Hepatocyte (in vitro differentiated cells): ENCODE measurements at regions not wholly inside any gene's neighbourhood (a gene's known extent, or its start where the extent isn't known, plus 50 kb on each side); places are given as distances from the start of the nearest gene placed in this dataset.

Source experiments
- DNase-seq: peaks from one replicate; pipeline ENCODE4 v3.0.0-alpha.2; 2016; ENCODE audit warnings: low spot score
- H2AFZ ChIP-seq: fragments of 200-600 bp; sonication (generic); 2 replicates; pipeline ENCODE4 v1.6.0; 2016; ENCODE audit warnings: antibody characterized with exemption, mild to moderate bottlenecking
- H3K27ac ChIP-seq: fragments of 200-600 bp; sonication (generic); 2 replicates; pipeline ENCODE4 v1.5.1; 2016; ENCODE audit warnings: mild to moderate bottlenecking
- H3K27me3 ChIP-seq: fragments of 200-600 bp; sonication (generic); 2 replicates; pipeline ENCODE4 v1.6.1; 2016
- H3K36me3 ChIP-seq: fragments of 200-600 bp; sonication (generic); replicated peaks from 2 replicates; pipeline ENCODE4 v1.5.1; 2016; ENCODE audit warnings: low read depth; ENCODE audit not compliant: insufficient read depth
- H3K4me1 ChIP-seq: fragments of 200-600 bp; sonication (generic); 2 replicates; pipeline ENCODE4 v1.5.1; 2016; ENCODE audit warnings: mild to moderate bottlenecking, moderate library complexity; ENCODE audit not compliant: insufficient read depth
- H3K4me2 ChIP-seq: fragments of 200-600 bp; sonication (generic); 2 replicates; pipeline ENCODE4 v1.6.0; 2016
- H3K4me3 ChIP-seq: fragments of 200-600 bp; sonication (generic); 2 replicates; pipeline ENCODE4 v1.5.1; 2016; ENCODE audit warnings: mild to moderate bottlenecking
- H3K79me2 ChIP-seq: fragments of 200-600 bp; sonication (generic); 2 replicates; pipeline ENCODE4 v1.6.0; 2017; ENCODE audit warnings: mild to moderate bottlenecking
- H3K9me2 ChIP-seq: fragments of 200-600 bp; sonication (generic); replicated peaks from 2 replicates; pipeline ENCODE4 v1.6.0; 2017; ENCODE audit warnings: mild to moderate bottlenecking; ENCODE audit not compliant: insufficient read depth
- H3K9me3 ChIP-seq: fragments of 200-600 bp; sonication (generic); 2 replicates; pipeline ENCODE4 v1.5.1; 2016; ENCODE audit warnings: low read depth, mild to moderate bottlenecking
- H4K20me1 ChIP-seq: fragments of 200-600 bp; sonication (generic); 2 replicates; pipeline ENCODE4 v1.6.0; 2016; ENCODE audit warnings: mild to moderate bottlenecking; ENCODE audit not compliant: insufficient read depth, poor library complexity, severe bottlenecking
- EZH2 ChIP-seq: fragments of 200-600 bp; sonication (generic); IDR thresholded peaks from 2 replicates; pipeline ENCODE4 v1.6.1; 2016; ENCODE audit warnings: antibody characterized with exemption, mild to moderate bottlenecking, borderline replicate concordance
- EZH2phosphoT487 ChIP-seq: fragments of 200-600 bp; sonication (generic); IDR thresholded peaks from one replicate; pipeline ENCODE4 v1.6.1; 2018; ENCODE audit warnings: antibody characterized with exemption, mild to moderate bottlenecking, low read depth, moderate library complexity; ENCODE audit not compliant: unreplicated experiment, severe bottlenecking
- WGBS: methylation state at CpG from one replicate; pipeline ENCODE4 v1.1.6; 2016; ENCODE audit warnings: low lambda C conversion rate; ENCODE audit errors: missing lambda C conversion rate; 5-methylcytosine and 5-hydroxymethylcytosine counted together
- TF ChIP-seq, protein P1 (sequence below): fragments of 200-600 bp; sonication (generic); IDR thresholded peaks from 2 replicates; pipeline ENCODE4 v1.5.1; 2016; ENCODE audit warnings: antibody characterized with exemption, mild to moderate bottlenecking; ENCODE audit not compliant: poor library complexity

DNA sequence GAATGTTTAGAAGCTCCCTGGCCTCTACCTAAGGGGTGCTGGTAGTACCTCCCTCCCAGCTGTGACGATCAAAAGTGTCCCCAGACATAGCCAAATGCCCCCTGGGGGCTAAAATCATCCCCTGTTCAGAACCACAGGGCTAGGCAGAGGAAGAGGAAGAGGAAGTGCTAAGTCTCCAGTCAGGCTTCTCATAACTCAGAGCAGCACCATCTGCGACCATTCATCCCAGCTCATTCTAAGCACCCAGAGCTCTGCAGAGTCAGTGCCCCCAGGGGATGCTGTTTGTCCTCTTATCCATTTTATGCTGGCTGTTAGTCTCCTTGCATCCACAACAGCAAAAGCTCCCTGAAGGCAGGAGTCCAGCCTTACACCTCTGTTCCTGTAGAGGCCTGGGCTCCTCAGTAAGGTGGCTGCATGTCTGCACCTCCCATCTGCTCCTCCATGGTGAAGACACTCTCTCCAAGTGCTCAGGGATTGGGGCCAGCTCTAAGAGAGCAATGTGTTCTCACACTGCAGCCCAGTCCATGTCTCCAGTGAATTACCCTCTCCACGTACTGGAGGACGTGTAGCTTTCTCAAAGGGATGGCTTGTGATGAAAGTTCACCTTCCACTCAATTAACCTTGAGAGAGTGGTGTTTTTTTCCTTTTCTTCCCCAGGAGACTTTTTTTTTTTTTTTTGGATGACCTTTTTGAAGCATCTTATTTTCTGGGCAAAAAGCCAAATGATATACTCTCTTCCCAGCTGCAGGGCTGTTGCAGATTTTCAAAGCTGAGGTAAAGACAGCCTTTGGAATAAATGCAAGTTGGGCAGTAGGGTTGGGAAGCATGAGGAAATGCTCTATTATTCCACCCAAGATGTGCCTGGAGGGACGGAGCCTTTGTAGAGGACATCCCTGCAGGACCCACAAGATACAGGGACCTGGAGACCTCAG is 158.9 kb upstream of the SLC14A2 start:
- no peaks in the 10 kb centered on the region for H3K9me3 ChIP-seq
- no peaks in the 10 kb centered on the region for H3K4me1 ChIP-seq
- no peak overlapping the region for H2AFZ ChIP-seq
- TF ChIP-seq EZH2 (no peak), EZH2phosphoT487 (no peak)
- TF ChIP-seq, protein P1, sequence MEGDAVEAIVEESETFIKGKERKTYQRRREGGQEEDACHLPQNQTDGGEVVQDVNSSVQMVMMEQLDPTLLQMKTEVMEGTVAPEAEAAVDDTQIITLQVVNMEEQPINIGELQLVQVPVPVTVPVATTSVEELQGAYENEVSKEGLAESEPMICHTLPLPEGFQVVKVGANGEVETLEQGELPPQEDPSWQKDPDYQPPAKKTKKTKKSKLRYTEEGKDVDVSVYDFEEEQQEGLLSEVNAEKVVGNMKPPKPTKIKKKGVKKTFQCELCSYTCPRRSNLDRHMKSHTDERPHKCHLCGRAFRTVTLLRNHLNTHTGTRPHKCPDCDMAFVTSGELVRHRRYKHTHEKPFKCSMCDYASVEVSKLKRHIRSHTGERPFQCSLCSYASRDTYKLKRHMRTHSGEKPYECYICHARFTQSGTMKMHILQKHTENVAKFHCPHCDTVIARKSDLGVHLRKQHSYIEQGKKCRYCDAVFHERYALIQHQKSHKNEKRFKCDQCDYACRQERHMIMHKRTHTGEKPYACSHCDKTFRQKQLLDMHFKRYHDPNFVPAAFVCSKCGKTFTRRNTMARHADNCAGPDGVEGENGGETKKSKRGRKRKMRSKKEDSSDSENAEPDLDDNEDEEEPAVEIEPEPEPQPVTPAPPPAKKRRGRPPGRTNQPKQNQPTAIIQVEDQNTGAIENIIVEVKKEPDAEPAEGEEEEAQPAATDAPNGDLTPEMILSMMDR: no peak
- no peaks in the 10 kb centered on the region for H3K9me2 ChIP-seq
- DNase-seq: no peak
- no peak overlapping the region for H3K4me2 ChIP-seq
- no peaks in the 10 kb centered on the region for H4K20me1 ChIP-seq
- 78% methylated on average over 5 of the region's 5 CpGs for WGBS
- H3K4me3 ChIP-seq: no peak overlapping the region
- no peaks in the 10 kb centered on the region for H3K36me3 ChIP-seq
- no peaks in the 10 kb centered on the region for H3K79me2 ChIP-seq
- no peak overlapping the region for H3K27ac ChIP-seq
- H3K27me3 ChIP-seq: no peaks in the 10 kb centered on the region

DNA sequence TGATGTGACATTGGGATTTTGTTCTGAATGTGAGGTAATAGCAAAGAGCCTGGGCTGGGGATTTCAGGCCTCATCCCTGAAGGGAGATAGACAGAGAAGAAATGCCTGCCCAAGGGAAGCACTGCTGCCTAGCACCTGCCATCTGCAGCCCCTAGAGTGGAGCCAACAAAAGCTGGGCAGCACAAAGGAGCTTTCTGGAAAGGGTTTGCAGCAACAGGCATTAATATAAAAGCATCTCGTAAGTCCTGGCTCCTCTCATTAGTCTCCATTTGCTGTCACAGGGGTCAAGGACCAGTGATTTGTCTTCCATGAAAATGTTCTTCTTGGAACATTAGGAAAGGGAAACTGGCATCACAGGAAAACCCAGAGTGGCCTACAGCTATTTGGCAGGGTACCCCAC is 157.2 kb upstream of the SLC14A2 start:
- DNase-seq: no peak
- no peak for TF ChIP-seq EZH2
- TF ChIP-seq, protein P1: no peak
- TF ChIP-seq EZH2phosphoT487: no peak
- Histone ChIP-seq H3K4me3 (no peak overlapping the region), H3K4me2 (no peak overlapping the region), H3K9me3 (no peaks in the 10 kb centered on the region), H2AFZ (no peak overlapping the region), H3K9me2 (no peaks in the 10 kb centered on the region), H4K20me1 (no peaks in the 10 kb centered on the region), H3K27me3 (no peaks in the 10 kb centered on the region), H3K27ac (no peak overlapping the region), H3K4me1 (no peaks in the 10 kb centered on the region), H3K36me3 (no peaks in the 10 kb centered on the region), H3K79me2 (no peaks in the 10 kb centered on the region)
- WGBS: 71% methylated on average over 1 of the region's 1 CpG

GRCh38 chr18:45462179-45462578 is 153.1 kb upstream of the SLC14A2 start:
- no peak for DNase-seq
- no peaks in the 10 kb centered on the region for H4K20me1 ChIP-seq
- H3K9me2 ChIP-seq: no peaks in the 10 kb centered on the region
- H3K4me2 ChIP-seq: no peak overlapping the region
- H3K27me3 ChIP-seq: no peaks in the 10 kb centered on the region
- WGBS: 83% methylated on average over 5 of the region's 5 CpGs
- no peak overlapping the region for H3K27ac ChIP-seq
- H3K79me2 ChIP-seq: no peaks in the 10 kb centered on the region
- no peaks in the 10 kb centered on the region for H3K9me3 ChIP-seq
- no peaks in the 10 kb centered on the region for H3K4me1 ChIP-seq
- TF ChIP-seq EZH2 (no peak), EZH2phosphoT487 (no peak)
- TF ChIP-seq, protein P1: no peak
- no peak overlapping the region for H2AFZ ChIP-seq
- H3K4me3 ChIP-seq: no peak overlapping the region
- H3K36me3 ChIP-seq: no peaks in the 10 kb centered on the region
